Coronary artery (tissue), 2 donors: ENCODE measurements at regions not wholly inside any gene's neighbourhood (a gene's known extent, or its start where the extent isn't known, plus 50 kb on each side); places are given as distances from the start of the nearest gene placed in this dataset.

Experiments used
- DNase-seq: peaks from one replicate; pipeline ENCODE4 v3.0.0-alpha.2; 2017; ENCODE audit warnings: low spot score
- H3K27ac ChIP-seq, 2 donors: fragments of 200-600 bp; sonication (generic); one replicate each; pipeline ENCODE4 v1.5.1; 2016 to 2019
- H3K4me3 ChIP-seq: fragments of 200-600 bp; sonication (generic); 2 replicates; pipeline ENCODE4 v1.5.1; 2016; ENCODE audit warnings: mild to moderate bottlenecking, moderate library complexity
- TF ChIP-seq, protein P1 (sequence below): fragments of 200-600 bp; sonication (generic); IDR thresholded peaks from one replicate; pipeline ENCODE4 v1.5.1; 2019; ENCODE audit warnings: antibody characterized with exemption

- TF ChIP-seq, protein P1, sequence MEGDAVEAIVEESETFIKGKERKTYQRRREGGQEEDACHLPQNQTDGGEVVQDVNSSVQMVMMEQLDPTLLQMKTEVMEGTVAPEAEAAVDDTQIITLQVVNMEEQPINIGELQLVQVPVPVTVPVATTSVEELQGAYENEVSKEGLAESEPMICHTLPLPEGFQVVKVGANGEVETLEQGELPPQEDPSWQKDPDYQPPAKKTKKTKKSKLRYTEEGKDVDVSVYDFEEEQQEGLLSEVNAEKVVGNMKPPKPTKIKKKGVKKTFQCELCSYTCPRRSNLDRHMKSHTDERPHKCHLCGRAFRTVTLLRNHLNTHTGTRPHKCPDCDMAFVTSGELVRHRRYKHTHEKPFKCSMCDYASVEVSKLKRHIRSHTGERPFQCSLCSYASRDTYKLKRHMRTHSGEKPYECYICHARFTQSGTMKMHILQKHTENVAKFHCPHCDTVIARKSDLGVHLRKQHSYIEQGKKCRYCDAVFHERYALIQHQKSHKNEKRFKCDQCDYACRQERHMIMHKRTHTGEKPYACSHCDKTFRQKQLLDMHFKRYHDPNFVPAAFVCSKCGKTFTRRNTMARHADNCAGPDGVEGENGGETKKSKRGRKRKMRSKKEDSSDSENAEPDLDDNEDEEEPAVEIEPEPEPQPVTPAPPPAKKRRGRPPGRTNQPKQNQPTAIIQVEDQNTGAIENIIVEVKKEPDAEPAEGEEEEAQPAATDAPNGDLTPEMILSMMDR, result no peak
- no peak for DNase-seq
- H3K4me3 ChIP-seq, result no peak overlapping the region
- H3K27ac ChIP-seq, result no peak overlapping the region
Measured at GRCh38 chr1:170461762-170462384, 70.1 kb upstream of the GORAB start.

DNA sequence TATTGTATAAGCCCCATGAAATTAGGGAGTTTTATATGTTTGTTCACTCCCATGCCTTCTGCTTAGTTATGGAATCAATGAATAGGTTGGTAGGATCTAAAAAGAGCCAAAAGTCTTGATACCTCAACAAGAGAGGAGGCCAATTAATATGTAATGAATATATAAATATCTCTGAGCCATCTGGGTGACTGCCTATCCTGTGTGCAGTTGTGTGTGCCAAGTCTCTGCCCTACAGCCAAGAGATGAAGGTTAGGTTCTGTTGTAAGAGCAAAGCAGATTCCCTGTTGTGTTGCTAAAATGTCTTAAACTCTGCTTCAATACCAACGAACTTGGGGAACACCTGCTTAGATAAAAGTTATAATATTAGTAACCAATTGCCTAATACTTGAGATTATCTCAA, 61.8 kb upstream of the GORAB start:
- no peak overlapping the region for H3K4me3 ChIP-seq
- DNase-seq, result no peak
- no peak overlapping the region for H3K27ac ChIP-seq
- TF ChIP-seq, protein P1, result no peak

GRCh38 chr1:170471398-170472053, 60.4 kb upstream of the GORAB start:
- TF ChIP-seq, protein P1, result no peak
- DNase-seq, result no peak
- Histone ChIP-seq H3K27ac (no peak overlapping the region), H3K4me3 (no peak overlapping the region)

DNA sequence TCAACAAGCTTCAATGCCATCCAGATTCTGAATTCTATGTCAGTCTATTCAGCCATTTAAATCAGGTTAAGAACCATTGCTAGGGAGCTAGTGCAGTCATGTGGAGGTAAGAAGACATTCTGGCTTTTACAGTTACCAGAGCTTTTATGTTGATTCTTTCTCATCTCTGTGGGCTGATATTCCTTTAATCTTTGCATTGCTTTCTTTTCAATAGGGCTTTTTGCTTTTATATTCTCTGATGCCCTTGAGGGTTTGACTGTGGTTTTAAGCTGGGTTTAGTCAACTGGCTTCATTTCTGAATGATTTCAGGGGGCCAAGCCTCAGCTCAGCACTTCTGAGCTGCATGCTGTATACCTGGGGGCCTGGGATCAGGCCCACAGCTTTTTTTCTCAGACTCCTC, 51.0 kb upstream of the GORAB start:
- DNase-seq, result no peak
- TF ChIP-seq, protein P1, result no peak
- Histone ChIP-seq H3K4me3 (no peak overlapping the region), H3K27ac (no peak overlapping the region)
